GM23338 (cell line): ENCODE measurements at regions not wholly inside any gene's neighbourhood (a gene's known extent, or its start where the extent isn't known, plus 50 kb on each side); places are given as distances from the start of the nearest gene placed in this dataset.

Experiments used
- ATAC-seq: fragments of 200-7000 bp; cut with Tn5 transposase; 3 replicates; pipeline ENCODE4 v1.9.1; 2020
- DNase-seq: peaks from one replicate; pipeline ENCODE4 v3.0.0-alpha.2; 2015; ENCODE audit warnings: low spot score
- H2AFZ ChIP-seq: fragments of 200-600 bp; sonication (generic); 2 replicates; pipeline ENCODE4 v1.8.0; 2016; ENCODE audit warnings: antibody characterized with exemption, mild to moderate bottlenecking, moderate library complexity
- H3F3A ChIP-seq: fragments of 200-600 bp; sonication (generic); replicated peaks from 2 replicates; pipeline ENCODE4 v1.8.0; 2017; ENCODE audit warnings: antibody characterized with exemption, mixed run types, low read depth
- H3K27ac ChIP-seq: fragments of 200-600 bp; sonication (generic); 2 replicates; pipeline ENCODE4 v1.6.1; 2016; ENCODE audit warnings: low read depth
- H3K27me3 ChIP-seq: fragments of 200-600 bp; sonication (generic); 2 replicates; pipeline ENCODE4 v1.8.0; 2016; ENCODE audit warnings: mild to moderate bottlenecking, mixed run types, moderate library complexity; ENCODE audit not compliant: insufficient read depth
- H3K36me3 ChIP-seq: fragments of 200-600 bp; sonication (generic); 2 replicates; pipeline ENCODE4 v1.8.0; 2016; ENCODE audit warnings: mild to moderate bottlenecking; ENCODE audit not compliant: insufficient read depth
- H3K4me1 ChIP-seq: fragments of 200-600 bp; sonication (generic); 2 replicates; pipeline ENCODE4 v1.8.0; 2016; ENCODE audit warnings: mild to moderate bottlenecking, moderate library complexity; ENCODE audit not compliant: insufficient read depth
- H3K4me2 ChIP-seq: fragments of 200-600 bp; sonication (generic); 2 replicates; pipeline ENCODE4 v1.7.1; 2017; ENCODE audit warnings: mixed run types
- H3K4me3 ChIP-seq: fragments of 200-600 bp; sonication (generic); 2 replicates; pipeline ENCODE4 v1.6.1; 2016; ENCODE audit warnings: mixed run types
- H3K79me2 ChIP-seq: fragments of 200-600 bp; sonication (generic); replicated peaks from 2 replicates; pipeline ENCODE4 v1.8.0; 2017; ENCODE audit warnings: mild to moderate bottlenecking; ENCODE audit not compliant: insufficient read depth
- H3K9me2 ChIP-seq: fragments of 200-600 bp; sonication (generic); 2 replicates; pipeline ENCODE4 v1.8.0; 2017; ENCODE audit not compliant: insufficient read depth
- H4K20me1 ChIP-seq: fragments of 200-600 bp; sonication (generic); replicated peaks from 2 replicates; pipeline ENCODE4 v1.8.0; 2017; ENCODE audit warnings: mild to moderate bottlenecking; ENCODE audit not compliant: insufficient read depth
- H3K27ac Mint-ChIP-seq: 2 replicates; pipeline ENCODE4 v1.8.0; 2020; ENCODE audit warnings: inconsistent platforms, mild to moderate bottlenecking, moderate library complexity, mixed read lengths
- H3K27me3 Mint-ChIP-seq: 3 replicates; pipeline ENCODE4 v1.8.0; 2022; ENCODE audit warnings: low read depth, mild to moderate bottlenecking, moderate library complexity, mixed read lengths, inconsistent platforms; ENCODE audit not compliant: insufficient read depth, poor library complexity
- H3K36me3 Mint-ChIP-seq: 3 replicates; pipeline ENCODE4 v1.8.0; 2021; ENCODE audit warnings: low read depth, mild to moderate bottlenecking, inconsistent platforms, moderate library complexity, mixed read lengths
- H3K4me1 Mint-ChIP-seq: 3 replicates; pipeline ENCODE4 v1.8.0; 2020; ENCODE audit warnings: mild to moderate bottlenecking, inconsistent platforms, mixed read lengths
- H3K4me3 Mint-ChIP-seq: 3 replicates; pipeline ENCODE4 v1.8.0; 2021; ENCODE audit warnings: moderate library complexity, mild to moderate bottlenecking, inconsistent platforms, mixed read lengths
- H3K9me3 Mint-ChIP-seq: 3 replicates; pipeline ENCODE4 v1.8.0; 2020; ENCODE audit warnings: moderate library complexity, mild to moderate bottlenecking, inconsistent platforms, mixed read lengths
- ETS1 ChIP-seq: IDR thresholded peaks from 2 replicates; pipeline ENCODE4 v1.6.1; 2016; ENCODE audit warnings: antibody characterized with exemption
- EZH2 ChIP-seq: fragments of 200-600 bp; sonication (generic); IDR thresholded peaks from one replicate; pipeline ENCODE4 v1.8.0; 2017; ENCODE audit warnings: antibody characterized with exemption, mild to moderate bottlenecking, low read depth; ENCODE audit not compliant: unreplicated experiment
- EZH2phosphoT487 ChIP-seq: fragments of 200-600 bp; sonication (generic); IDR thresholded peaks from one replicate; pipeline ENCODE4 v1.8.1; 2018; ENCODE audit warnings: antibody characterized with exemption; ENCODE audit not compliant: unreplicated experiment
- JUNB ChIP-seq: IDR thresholded peaks from one replicate; pipeline ENCODE4 v1.6.1; 2016; ENCODE audit warnings: antibody characterized with exemption; ENCODE audit not compliant: unreplicated experiment
- POLR2AphosphoS5 ChIP-seq: IDR thresholded peaks from 2 replicates; pipeline ENCODE4 v1.6.1; 2016; ENCODE audit warnings: antibody characterized with exemption, low read depth
- STAT1 ChIP-seq: IDR thresholded peaks from one replicate; pipeline ENCODE4 v1.6.1; 2016; ENCODE audit warnings: antibody characterized with exemption; ENCODE audit not compliant: unreplicated experiment
- ZNF331 ChIP-seq: fragments of 250-450 bp; sonication (Bioruptor Pico); IDR thresholded peaks from 2 replicates; pipeline ENCODE4 v1.5.0; 2020; ENCODE audit warnings: low read depth, mild to moderate bottlenecking, moderate library complexity
- TF ChIP-seq, protein P1 (sequence below): fragments of 250-450 bp; sonication (Bioruptor Pico); IDR thresholded peaks from 2 replicates; pipeline ENCODE4 v1.5.0; 2020; ENCODE audit warnings: mild to moderate bottlenecking, moderate library complexity
- TF ChIP-seq, protein P2 (sequence below), 2 experiments: fragments of 200-600 bp in 1 of 2; sonication (generic) in 1 of 2; conservative IDR thresholded peaks; 2 replicates each; pipeline versions ENCODE4 v1.5.1 to v1.6.1; 2016 to 2017; ENCODE audit warnings: antibody characterized with exemption in 2 of 2, low read depth in 2 of 2, mild to moderate bottlenecking in 2 of 2, moderate library complexity in 1 of 2

GRCh38 chr3:194208709-194209108 is 72.8 kb downstream of the HES1 start:
- Histone ChIP-seq H2AFZ (no peak overlapping the region), H3K27me3 (peaks cover 14% of the 10 kb centered on the region), H3K9me2 (no peaks in the 10 kb centered on the region), H4K20me1 (no peaks in the 10 kb centered on the region), H3K4me3 (no peak overlapping the region), H3K27ac (no peak overlapping the region), H3K36me3 (no peaks in the 10 kb centered on the region), H3K4me2 (no peak overlapping the region), H3K79me2 (no peaks in the 10 kb centered on the region), H3F3A (peaks cover 10% of the 10 kb centered on the region), H3K4me1 (peaks cover 44% of the 10 kb centered on the region)
- H3K9me3 Mint-ChIP-seq, result no peaks in the 10 kb centered on the region
- peaks cover 47% of the 10 kb centered on the region for H3K4me1 Mint-ChIP-seq
- H3K27ac Mint-ChIP-seq, result no peak overlapping the region
- H3K27me3 Mint-ChIP-seq, result peaks cover 10% of the 10 kb centered on the region
- ATAC-seq (no peak), DNase-seq (no peak)
- H3K36me3 Mint-ChIP-seq, result no peaks in the 10 kb centered on the region
- no peak overlapping the region for H3K4me3 Mint-ChIP-seq
- no peak for TF ChIP-seq STAT1
- TF ChIP-seq, protein P1, sequence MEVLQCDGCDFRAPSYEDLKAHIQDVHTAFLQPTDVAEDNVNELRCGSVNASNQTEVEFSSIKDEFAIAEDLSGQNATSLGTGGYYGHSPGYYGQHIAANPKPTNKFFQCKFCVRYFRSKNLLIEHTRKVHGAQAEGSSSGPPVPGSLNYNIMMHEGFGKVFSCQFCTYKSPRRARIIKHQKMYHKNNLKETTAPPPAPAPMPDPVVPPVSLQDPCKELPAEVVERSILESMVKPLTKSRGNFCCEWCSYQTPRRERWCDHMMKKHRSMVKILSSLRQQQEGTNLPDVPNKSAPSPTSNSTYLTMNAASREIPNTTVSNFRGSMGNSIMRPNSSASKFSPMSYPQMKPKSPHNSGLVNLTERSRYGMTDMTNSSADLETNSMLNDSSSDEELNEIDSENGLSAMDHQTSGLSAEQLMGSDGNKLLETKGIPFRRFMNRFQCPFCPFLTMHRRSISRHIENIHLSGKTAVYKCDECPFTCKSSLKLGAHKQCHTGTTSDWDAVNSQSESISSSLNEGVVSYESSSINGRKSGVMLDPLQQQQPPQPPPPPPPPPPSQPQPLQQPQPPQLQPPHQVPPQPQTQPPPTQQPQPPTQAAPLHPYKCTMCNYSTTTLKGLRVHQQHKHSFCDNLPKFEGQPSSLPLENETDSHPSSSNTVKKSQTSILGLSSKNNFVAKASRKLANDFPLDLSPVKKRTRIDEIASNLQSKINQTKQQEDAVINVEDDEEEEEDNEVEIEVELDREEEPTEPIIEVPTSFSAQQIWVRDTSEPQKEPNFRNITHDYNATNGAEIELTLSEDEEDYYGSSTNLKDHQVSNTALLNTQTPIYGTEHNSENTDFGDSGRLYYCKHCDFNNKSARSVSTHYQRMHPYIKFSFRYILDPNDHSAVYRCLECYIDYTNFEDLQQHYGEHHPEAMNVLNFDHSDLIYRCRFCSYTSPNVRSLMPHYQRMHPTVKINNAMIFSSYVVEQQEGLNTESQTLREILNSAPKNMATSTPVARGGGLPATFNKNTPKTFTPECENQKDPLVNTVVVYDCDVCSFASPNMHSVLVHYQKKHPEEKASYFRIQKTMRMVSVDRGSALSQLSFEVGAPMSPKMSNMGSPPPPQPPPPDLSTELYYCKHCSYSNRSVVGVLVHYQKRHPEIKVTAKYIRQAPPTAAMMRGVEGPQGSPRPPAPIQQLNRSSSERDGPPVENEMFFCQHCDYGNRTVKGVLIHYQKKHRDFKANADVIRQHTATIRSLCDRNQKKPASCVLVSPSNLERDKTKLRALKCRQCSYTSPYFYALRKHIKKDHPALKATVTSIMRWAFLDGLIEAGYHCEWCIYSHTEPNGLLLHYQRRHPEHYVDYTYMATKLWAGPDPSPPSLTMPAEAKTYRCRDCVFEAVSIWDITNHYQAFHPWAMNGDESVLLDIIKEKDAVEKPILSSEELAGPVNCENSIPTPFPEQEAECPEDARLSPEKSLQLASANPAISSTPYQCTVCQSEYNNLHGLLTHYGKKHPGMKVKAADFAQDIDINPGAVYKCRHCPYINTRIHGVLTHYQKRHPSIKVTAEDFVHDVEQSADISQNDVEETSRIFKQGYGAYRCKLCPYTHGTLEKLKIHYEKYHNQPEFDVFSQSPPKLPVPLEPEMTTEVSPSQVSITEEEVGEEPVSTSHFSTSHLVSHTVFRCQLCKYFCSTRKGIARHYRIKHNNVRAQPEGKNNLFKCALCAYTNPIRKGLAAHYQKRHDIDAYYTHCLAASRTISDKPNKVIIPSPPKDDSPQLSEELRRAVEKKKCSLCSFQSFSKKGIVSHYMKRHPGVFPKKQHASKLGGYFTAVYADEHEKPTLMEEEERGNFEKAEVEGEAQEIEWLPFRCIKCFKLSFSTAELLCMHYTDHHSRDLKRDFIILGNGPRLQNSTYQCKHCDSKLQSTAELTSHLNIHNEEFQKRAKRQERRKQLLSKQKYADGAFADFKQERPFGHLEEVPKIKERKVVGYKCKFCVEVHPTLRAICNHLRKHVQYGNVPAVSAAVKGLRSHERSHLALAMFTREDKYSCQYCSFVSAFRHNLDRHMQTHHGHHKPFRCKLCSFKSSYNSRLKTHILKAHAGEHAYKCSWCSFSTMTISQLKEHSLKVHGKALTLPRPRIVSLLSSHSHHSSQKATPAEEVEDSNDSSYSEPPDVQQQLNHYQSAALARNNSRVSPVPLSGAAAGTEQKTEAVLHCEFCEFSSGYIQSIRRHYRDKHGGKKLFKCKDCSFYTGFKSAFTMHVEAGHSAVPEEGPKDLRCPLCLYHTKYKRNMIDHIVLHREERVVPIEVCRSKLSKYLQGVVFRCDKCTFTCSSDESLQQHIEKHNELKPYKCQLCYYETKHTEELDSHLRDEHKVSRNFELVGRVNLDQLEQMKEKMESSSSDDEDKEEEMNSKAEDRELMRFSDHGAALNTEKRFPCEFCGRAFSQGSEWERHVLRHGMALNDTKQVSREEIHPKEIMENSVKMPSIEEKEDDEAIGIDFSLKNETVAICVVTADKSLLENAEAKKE, result no peak

GRCh38 chr3:194212161-194212844 is 76.4 kb downstream of the HES1 start:
- H3K27me3 Mint-ChIP-seq, result peaks cover 4% of the 10 kb centered on the region
- DNase-seq, result peak; percentile 57
- H3K9me3 Mint-ChIP-seq, result no peaks in the 10 kb centered on the region
- Histone ChIP-seq H3K4me1 (peaks cover 32% of the 10 kb centered on the region), H3K27ac (peak overlapping the region; percentile 98), H4K20me1 (no peaks in the 10 kb centered on the region), H3K4me2 (peak overlapping the region; percentile 69), H3K36me3 (no peaks in the 10 kb centered on the region), H3F3A (peaks cover 11% of the 10 kb centered on the region), H3K27me3 (no peaks in the 10 kb centered on the region), H2AFZ (no peak overlapping the region), H3K4me3 (peak overlapping the region; percentile 34; the same call in 1 of the 2 replicates), H3K9me2 (no peaks in the 10 kb centered on the region), H3K79me2 (no peaks in the 10 kb centered on the region)
- H3K27ac Mint-ChIP-seq, result peak overlapping the region; percentile 98
- H3K36me3 Mint-ChIP-seq, result no peaks in the 10 kb centered on the region
- peaks cover 51% of the 10 kb centered on the region for H3K4me1 Mint-ChIP-seq
- ATAC-seq, result peak; percentile 79
- H3K4me3 Mint-ChIP-seq, result peak overlapping the region; percentile 55
- TF ChIP-seq, protein P2, sequence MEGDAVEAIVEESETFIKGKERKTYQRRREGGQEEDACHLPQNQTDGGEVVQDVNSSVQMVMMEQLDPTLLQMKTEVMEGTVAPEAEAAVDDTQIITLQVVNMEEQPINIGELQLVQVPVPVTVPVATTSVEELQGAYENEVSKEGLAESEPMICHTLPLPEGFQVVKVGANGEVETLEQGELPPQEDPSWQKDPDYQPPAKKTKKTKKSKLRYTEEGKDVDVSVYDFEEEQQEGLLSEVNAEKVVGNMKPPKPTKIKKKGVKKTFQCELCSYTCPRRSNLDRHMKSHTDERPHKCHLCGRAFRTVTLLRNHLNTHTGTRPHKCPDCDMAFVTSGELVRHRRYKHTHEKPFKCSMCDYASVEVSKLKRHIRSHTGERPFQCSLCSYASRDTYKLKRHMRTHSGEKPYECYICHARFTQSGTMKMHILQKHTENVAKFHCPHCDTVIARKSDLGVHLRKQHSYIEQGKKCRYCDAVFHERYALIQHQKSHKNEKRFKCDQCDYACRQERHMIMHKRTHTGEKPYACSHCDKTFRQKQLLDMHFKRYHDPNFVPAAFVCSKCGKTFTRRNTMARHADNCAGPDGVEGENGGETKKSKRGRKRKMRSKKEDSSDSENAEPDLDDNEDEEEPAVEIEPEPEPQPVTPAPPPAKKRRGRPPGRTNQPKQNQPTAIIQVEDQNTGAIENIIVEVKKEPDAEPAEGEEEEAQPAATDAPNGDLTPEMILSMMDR (conservative IDR thresholded peaks at IDR 0.05; ENCODE audit: low read depth in 2 of 2), result no peak
- TF ChIP-seq JUNB (no peak), EZH2 (no peak), ZNF331 (no peak), POLR2AphosphoS5 (no peak), ETS1 (no peak), EZH2phosphoT487 (no peak)
